Islet precursor cell (in vitro differentiated cells): ENCODE measurements at regions not wholly inside any gene's neighbourhood (a gene's known extent, or its start where the extent isn't known, plus 50 kb on each side); places are given as distances from the start of the nearest gene placed in this dataset.
"Not testable (repeated sequence)": the region's sequence is repeated elsewhere in the genome, so short reads cannot be mapped to it uniquely, and the experiment has no call there.

Experiments used
- DNase-seq: peaks from one replicate; pipeline ENCODE4 v3.0.0-alpha.2; 2018

DNA sequence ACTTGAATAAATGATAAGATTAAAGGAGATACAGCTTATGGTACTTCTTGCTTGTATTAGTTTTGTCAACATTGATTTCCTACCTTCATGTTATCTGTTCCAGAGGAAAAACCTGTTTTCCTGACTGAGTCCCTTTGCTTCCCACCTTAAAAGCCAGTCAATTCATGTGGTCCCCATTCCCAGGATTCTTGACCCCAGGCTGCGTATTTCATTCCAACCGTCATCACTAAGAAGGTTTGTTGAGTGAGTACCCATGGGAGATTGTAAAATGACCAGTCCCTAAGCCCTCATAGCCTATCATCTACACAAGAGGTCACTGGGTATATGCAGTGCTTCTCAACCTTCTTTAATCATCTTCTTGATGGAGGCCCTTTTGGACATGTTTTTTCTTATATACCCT, 52.2 kb downstream of the BEX3 start:
- peak; percentile 73 for DNase-seq

DNA sequence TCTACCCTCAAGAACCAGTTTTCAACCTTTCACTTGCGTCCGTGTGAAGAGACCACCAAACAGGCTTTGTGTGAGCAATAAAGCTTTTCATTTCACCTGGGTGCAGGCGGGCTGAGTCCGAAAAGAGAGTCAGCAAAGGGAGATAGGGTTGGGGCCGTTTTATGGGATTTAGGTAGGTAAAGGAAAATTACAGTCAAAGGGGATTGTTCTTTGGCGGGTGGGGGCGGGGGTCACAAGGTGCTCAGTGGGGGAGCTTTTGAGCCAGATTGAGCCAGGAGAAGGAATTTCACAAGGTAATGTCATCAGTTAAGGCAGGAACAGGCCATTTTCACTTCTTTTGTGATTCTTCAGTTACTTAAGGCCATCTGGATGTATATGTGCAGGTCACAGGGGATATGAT, 52.7 kb downstream of the BEX3 start:
- not testable (repeated sequence) for DNase-seq

DNA sequence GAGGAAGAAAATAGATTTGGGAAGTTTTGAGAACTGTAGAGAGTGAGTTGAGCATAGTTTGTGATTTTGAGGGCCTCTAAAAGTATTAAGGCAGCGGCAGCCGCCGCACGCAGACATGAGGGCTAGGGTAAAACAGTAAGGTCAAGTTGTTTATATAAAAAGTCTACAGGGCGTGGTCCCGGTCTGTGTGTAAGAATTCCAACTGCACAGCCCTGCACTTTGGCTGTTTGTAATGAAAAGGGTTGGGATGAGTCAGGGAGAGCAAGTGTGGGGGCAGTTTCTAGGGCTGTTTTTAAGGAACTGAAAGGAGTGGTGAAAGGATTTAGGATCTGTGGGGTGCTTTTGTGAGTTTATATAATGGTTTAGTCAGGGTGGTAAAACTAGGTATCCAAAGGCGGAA, 55.0 kb downstream of the BEX3 start:
- no peak for DNase-seq

DNA sequence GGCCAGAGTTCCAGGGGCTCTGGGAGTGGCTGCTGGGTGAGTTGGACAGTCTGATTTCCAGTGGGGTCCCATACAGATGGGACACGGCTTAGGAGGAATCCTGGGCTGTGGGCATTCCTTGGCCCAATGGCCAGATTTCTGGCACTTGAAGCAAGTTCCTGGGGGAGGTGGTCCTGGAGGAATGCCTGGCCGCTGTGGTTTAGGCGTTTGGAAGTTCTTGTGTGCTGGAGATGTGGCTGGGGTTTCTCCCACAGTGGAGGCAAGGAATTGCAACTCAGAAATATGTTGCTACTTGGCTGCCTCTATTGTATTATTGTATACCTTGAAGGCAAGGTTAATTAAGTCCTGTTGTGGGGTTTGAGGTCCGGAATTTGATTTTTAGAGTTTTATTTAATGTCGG, 56.5 kb downstream of the BEX3 start:
- not testable (repeated sequence) for DNase-seq

- no peak for DNase-seq
Measured at GRCh38 chrX:103437147-103437873, 61.0 kb downstream of the BEX3 start.

- no peak for DNase-seq
Measured at GRCh38 chrX:103439161-103439560, 62.8 kb downstream of the BEX3 start.

- no peak for DNase-seq
Measured at GRCh38 chrX:103440621-103441020, 64.3 kb downstream of the BEX3 start.

DNA sequence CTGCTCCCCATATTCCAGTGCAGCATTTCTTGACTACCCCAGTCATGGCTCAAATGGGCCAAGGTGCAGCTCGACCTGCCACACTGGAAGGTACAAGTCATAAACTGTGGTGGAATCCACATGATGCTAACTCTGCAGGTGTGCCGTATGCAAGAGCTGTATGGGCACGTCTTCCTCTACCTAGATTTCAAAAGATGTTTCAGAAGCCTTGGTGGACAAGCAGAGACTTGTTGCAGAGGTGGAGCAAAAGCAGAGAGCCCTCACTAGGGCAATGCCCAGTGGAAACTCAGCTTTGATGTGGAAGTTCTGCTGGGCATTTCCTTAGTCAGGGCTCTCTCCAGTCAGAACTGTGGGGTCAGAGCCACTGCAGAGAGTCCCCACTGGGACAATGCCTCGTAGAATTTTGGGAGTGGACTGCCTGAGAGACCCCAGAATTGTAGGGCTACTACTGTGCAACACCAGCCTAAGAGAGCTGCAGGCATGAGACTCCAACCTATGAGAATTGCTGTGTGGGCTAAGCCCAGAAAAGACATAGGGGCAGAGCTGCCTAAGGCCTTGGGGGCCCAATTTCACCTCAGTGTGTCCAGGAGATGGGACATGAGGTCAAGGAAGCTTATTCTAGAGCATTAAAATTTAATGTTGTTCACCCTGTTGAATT, 65.7 kb downstream of the BEX3 start:
- DNase-seq: no peak

- DNase-seq: no peak
Measured at GRCh38 chrX:103442536-103442901, 66.2 kb downstream of the BEX3 start.

DNA sequence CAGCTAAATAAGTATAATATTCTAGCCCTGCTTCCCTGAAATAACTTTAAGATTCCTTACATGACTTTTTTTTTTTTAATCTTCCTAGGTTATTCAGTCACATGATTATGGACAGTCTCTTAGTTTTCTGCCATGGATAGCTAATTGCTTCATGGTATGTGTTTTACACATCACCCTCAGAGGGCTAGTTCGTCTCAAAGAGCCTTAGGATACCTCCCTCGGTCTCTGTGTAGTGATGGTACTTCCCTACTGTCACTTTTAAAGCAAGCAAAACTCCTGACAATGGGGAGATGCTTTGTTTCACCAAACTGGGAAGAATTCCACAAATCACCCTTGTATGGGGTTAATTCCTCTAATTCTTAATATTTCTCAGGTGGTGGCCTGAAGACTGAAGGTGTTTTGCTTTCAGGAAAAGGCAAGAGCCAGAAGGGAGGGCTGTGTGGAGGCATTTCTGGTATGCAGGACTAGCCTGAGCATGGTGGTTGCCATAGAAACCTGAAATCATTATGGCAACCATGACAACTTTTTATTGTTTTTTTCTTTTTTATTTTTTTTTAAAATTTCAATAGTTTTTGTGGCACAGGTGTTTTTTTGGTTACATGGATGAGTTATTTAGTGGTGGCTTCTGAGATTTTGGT, 70.4 kb downstream of the BEX3 start:
- DNase-seq: peak; percentile 73
